HG02943 (cell line): ENCODE measurements at regions not wholly inside any gene's neighbourhood (a gene's known extent, or its start where the extent isn't known, plus 50 kb on each side); places are given as distances from the start of the nearest gene placed in this dataset.

Experiments
- ATAC-seq: cut with Tn5 transposase; IDR thresholded peaks from one replicate; pipeline ENCODE4 v1.9.1; 2021; ENCODE audit warnings: mild to moderate bottlenecking, low read depth, moderate library complexity; ENCODE audit not compliant: unreplicated experiment

GRCh38 chr1:208570362-208570761 lies 326.2 kb upstream of the PLXNA2 start:
- ATAC-seq, result no peak

DNA sequence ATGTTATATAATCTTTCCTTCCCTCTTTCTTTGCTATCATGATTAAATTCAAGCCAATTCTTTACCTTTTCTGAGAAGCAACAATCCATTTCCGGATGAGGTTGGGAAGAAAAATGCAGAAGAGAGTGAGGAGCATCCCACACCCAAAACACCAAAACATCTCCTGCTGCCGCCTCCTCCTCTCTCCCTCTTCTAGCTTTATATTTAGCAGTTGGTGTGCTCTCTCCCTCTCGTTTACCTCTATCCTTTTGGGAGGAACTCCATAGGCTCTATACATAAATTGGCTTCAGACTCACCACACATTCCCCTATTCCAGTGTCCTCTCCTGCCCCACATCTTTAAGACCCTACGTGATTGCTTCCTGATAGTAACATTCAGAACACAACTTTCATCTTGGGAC lies 332.2 kb upstream of the PLXNA2 start:
- ATAC-seq, result no peak

DNA sequence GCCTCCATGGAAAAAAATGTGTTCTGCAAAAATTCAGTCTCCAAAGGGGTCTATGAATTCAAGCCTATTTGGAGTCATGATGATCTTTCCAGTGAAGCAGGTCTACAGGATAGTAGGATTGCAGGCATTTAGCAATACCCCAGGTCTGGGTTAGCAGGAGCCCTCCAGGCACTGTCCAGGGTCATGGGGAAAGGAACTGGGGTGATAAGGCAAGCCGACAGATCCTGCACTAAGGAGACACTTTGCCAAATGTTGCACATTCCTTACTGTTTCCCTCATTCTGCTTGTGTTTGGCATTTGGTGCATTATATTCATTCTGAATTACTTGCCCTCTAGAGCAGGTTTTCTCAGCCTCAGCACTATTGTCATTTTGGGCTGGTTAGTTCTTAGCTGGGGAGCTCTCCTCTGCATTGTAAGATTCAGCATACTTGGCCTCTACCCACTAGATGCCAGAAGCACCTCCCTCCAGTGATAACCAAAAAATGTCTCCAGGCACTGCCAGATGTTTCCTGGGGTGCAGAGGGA lies 333.3 kb upstream of the PLXNA2 start:
- ATAC-seq, result no peak

DNA sequence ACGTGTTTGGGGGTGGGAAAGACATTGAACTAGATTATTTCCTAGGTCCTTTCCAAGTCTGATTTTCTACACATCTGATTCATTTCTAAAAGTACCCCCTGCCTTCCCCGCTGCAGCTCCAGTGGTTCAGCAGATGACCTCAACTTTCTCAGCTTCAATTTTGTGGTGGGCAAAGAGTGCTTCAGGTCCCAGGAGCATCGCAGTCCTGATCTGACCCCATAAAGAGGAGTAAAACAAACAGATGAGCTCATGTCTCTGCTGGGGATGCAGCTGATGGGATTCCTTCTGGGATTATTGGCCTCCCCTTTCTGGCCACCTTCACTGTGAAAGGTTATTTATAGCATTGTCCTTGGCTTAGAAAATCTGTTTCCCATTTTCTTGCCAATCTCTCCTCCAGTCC lies 337.0 kb upstream of the PLXNA2 start:
- ATAC-seq, result no peak

DNA sequence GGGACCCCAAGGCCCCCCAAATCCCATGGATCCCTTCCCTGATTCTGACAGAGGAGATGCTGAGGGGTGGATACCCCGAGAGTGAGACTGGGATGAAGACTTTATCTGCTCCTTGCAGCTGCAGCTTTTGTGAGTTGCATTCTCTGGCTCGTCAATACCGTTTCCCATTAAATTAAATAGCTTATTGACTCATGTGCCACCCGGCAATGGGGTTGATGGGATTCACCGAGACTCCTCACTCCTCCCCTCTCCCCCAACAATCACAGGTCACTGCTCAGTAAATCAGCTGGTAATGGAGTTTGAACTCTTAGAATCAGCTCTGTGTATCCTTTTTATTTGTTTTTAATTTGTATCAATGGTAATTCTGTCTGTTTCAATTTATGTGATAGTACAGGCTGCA lies 337.5 kb upstream of the PLXNA2 start:
- ATAC-seq, result no peak

GRCh38 chr1:208584167-208584755 lies 340.1 kb upstream of the PLXNA2 start:
- ATAC-seq, result no peak

DNA sequence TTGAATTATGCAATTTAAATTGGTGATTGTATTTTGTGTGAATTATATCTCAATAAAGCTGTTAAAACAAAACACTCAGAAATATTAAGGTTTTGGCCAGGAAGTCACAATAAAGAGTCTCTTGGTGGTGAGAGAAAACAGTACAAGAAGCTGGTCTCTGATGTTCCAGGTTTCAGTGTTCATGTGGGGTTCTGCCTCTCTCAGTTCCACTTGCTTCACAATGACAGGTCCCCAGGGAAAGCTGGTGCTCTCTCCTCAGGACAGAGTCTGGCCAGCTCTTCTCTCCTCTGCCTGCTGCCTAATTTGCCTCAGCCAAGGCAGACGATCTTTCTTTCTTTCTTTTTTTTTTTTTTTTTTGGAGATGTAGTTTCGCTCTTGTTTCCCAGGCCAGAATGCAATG lies 342.9 kb upstream of the PLXNA2 start:
- peak; percentile 77 for ATAC-seq

GRCh38 chr1:208593306-208594006 lies 349.3 kb upstream of the PLXNA2 start:
- ATAC-seq, result no peak

DNA sequence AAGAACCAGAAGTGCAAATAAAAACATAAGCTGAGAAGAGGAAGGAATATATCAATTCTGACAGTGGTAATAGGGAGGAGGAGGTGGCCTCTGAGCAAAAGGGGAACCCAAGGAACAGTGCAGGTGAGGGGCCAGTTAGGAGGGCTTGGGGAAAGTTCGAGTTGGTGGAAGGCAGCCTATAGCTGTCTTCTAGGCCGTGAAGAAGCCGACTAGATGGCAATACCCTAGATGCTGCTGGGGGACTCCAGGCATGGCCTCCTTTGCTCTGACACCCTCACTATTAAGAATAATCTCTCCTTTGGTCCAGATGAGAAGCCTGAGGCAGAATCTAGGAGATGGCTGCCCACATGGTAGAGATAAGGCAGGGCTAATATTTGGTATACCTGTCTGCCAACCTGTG lies 351.1 kb upstream of the PLXNA2 start:
- no peak for ATAC-seq

DNA sequence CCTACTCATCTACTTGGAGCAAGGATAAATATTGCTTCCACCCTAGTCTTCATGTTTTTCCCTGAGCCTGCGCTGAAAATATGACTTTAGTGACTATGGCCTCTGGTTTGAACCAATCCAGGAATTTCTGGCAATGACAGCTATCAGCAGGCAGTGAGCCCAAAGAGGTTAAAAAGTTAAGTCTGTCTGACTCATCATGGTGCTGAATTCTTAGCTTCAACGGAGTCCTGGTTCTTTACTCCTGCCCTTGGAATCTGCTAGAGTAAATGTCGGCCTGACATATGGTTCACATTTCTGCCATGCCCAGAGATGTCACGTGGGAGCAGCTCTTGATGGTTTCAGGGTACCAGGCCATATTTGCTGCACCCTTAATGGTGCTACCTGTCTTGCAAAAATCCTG lies 351.6 kb upstream of the PLXNA2 start:
- no peak for ATAC-seq

DNA sequence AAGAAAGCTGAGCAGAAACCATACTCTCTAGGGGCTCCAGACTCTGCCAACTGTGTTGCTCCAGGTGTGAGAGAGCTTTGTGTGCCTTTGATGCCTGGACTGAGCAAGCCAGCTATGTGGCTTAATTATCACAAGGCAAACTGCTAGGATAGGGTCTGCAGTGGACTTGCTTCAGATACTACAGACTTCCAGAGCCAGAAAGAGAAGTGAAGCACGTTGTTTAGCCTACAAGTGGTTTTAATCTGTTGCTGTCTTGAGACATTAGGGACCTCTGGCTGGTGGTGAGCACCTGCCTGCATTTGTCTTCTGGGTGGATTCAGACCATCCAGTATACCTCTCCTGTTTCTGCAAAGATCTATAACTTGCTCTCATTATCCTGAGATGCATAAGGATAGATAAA lies 353.4 kb upstream of the PLXNA2 start:
- ATAC-seq, result no peak

DNA sequence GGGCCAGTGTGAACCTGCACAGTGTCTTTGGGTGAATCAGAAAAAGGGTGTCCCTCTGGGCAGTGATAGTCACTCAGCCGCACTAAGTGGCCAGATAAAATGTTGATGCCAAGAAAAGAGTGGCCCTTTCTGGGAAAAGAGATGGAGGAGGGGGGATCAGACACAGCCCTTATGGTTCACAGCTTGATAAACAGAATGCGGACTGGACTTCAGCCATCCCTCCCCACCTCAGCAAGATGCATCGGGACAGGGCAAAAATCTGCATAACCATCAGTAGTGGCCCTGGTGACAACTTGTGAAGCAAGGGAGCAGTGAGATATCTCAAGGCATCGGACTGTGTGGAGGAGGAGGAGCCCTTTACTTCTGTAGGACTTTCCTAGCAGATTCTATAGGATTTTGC lies 353.8 kb upstream of the PLXNA2 start:
- no peak for ATAC-seq

DNA sequence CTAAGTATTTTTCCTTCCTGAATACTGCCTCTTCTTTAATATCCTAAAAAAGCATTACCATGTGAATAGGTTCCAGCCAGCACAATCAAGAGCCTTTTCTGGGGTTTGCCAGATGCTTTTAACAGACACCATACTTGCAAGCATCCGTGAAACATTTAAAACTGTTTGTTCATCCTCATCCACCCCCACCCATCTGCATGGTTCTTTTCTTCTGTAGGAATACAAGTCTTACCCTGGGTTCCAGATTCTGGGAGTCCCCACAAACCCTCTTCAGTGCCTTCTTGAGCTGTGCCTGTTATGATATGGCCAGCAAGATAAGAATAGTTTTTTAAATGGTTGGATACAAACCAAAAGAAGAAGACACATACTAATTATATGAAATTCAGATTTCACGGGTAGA lies 354.9 kb upstream of the PLXNA2 start:
- ATAC-seq, result no peak

GRCh38 chr1:208600456-208601190 lies 356.4 kb upstream of the PLXNA2 start:
- no peak for ATAC-seq

GRCh38 chr1:208601561-208601960 lies 357.4 kb upstream of the PLXNA2 start:
- ATAC-seq, result no peak

- no peak for ATAC-seq
Measured at GRCh38 chr1:208603721-208604120, 359.5 kb upstream of the PLXNA2 start.

- ATAC-seq, result peak; percentile 98
Measured at GRCh38 chr1:208604295-208604694, 360.1 kb upstream of the PLXNA2 start.

DNA sequence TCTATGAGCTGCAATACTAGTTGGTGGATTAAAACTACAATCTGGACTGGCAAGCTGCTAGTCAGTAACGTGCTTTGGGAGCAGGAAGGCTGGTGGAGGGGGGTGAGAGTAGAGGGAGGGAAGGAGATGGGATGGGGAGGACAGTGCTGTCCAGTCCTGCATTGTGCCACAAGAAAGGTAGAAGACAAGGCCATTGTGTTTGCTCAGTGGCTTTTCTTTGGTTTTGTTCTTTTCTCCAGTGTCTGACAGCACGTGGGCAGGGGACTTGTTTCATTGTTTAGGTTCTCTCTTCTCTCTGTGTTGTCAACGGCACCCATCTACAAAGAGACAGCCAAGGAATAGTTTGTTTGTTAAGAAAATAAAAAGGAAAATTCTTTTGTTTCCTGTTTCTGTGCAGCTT lies 362.8 kb upstream of the PLXNA2 start:
- ATAC-seq, result no peak

GRCh38 chr1:208607616-208608015 lies 363.4 kb upstream of the PLXNA2 start:
- no peak for ATAC-seq

DNA sequence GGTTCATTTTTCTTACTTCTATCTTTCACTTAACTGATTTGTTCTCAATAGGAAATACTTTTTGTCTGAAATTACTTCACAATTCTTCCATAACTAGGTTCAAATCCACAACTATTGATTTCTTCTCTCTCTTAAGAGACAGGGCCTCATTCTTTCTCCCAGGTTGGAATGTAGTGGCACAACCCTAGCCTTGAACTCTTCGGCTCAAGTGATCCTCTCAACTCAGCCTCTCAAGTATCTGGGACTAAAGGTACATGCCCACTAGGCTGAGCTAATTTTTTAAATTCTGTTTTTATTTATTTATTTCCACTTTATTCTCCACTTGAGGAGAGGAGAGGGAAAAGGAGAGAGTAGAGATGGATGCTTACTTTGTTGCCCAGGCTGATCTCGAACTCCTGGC lies 370.4 kb upstream of the PLXNA2 start:
- no peak for ATAC-seq

DNA sequence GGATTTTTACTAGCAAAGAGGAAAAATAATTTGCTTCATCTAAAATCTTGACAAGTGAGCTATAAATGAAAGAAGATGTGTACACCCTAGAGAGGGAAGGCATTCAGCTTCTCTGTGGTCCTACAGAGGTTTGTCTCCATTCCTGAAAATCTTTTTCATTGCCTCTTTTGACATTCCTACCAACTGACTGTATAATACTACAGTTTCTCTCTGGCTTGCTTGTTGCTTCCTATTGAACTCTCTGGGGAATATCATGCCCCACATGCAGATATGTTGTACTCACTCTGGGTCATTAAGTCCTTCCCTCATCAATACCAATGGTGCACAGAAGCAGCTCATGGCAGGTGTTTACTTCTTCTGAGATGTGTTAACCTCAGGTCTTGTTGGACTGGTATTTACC lies 371.2 kb upstream of the PLXNA2 start:
- ATAC-seq, result no peak

DNA sequence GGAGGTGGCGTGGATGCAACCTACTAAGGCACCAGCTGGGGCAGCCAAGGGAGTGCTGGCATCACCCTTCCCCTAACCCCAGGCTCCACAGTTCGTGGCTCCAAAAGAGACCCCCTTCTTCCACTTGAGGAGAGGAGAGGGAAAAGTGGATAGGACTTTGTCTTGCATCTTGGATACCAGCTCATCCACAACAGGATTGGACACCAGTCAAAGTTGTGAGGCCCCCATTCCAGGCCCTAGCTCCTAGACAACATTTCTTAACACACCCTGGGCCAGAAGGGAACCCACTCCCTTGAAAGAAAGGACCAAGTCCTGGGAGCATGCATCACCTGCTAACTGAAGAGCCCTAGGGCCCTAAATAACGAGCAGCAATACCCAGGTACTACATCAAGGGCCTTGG lies 372.6 kb upstream of the PLXNA2 start:
- ATAC-seq, result no peak
